SU-DHL-6 (cell line): ENCODE measurements at regions not wholly inside any gene's neighbourhood (a gene's known extent, or its start where the extent isn't known, plus 50 kb on each side); places are given as distances from the start of the nearest gene placed in this dataset.
A peak's percentile ranks its signal among the peaks of the same experiment; 100 is the strongest.

Experiments
- H2AFZ ChIP-seq: fragments of 200-600 bp; sonication (generic); 2 replicates; pipeline ENCODE4 v1.6.1; 2014; ENCODE audit warnings: low read depth, mild to moderate bottlenecking, moderate library complexity, mixed read lengths, antibody characterized with exemption, low read length; ENCODE audit not compliant: severe bottlenecking
- H3F3A ChIP-seq: fragments of 200-600 bp; shearing (Covaris generic); 2 replicates; pipeline ENCODE4 v1.6.0; 2016; ENCODE audit warnings: antibody characterized with exemption, mild to moderate bottlenecking; ENCODE audit not compliant: insufficient read depth
- H3K27ac ChIP-seq: fragments of 200-600 bp; sonication (generic); 2 replicates; pipeline ENCODE4 v1.5.1; 2016; ENCODE audit warnings: low read depth, mild to moderate bottlenecking, low read length, moderate library complexity, mixed read lengths
- H3K27me3 ChIP-seq: fragments of 200-600 bp; sonication (generic), shearing (Covaris generic); 2 replicates; pipeline ENCODE4 v1.6.0; 2014; ENCODE audit warnings: mild to moderate bottlenecking, low read length
- H3K36me3 ChIP-seq: fragments of 200-600 bp; sonication (generic); 2 replicates; pipeline ENCODE4 v1.6.1; 2014; ENCODE audit warnings: mild to moderate bottlenecking, low read length, mixed read lengths
- H3K4me2 ChIP-seq: fragments of 300-600, 200-600 bp; shearing (Covaris generic), sonication (generic); 2 replicates; pipeline ENCODE4 v1.6.0; 2014; ENCODE audit warnings: low read length, low read depth, mild to moderate bottlenecking; ENCODE audit not compliant: poor library complexity, severe bottlenecking
- H3K4me3 ChIP-seq: fragments of 200-600 bp; sonication (generic); 2 replicates; pipeline ENCODE4 v1.5.1; 2014; ENCODE audit warnings: antibody characterized with exemption, low read length, mild to moderate bottlenecking, mixed read lengths; ENCODE audit not compliant: insufficient read depth, poor library complexity, severe bottlenecking
- H3K79me2 ChIP-seq: fragments of 200-600 bp; sonication (generic); 2 replicates; pipeline ENCODE4 v1.6.1; 2014; ENCODE audit warnings: mild to moderate bottlenecking, low read length, moderate library complexity; ENCODE audit not compliant: insufficient read depth
- H3K9ac ChIP-seq: fragments of 200-600 bp; sonication (generic); 2 replicates; pipeline ENCODE4 v1.7.0; 2014; ENCODE audit warnings: mild to moderate bottlenecking, low read length
- H3K9me2 ChIP-seq: fragments of 200-600 bp; sonication (generic); replicated peaks from 2 replicates; pipeline ENCODE4 v1.6.1; 2014; ENCODE audit warnings: low read length; ENCODE audit not compliant: insufficient read depth
- H3K9me3 ChIP-seq: fragments of 200-600 bp; sonication (generic); 2 replicates; pipeline ENCODE4 v1.6.1; 2014; ENCODE audit warnings: low read length, mixed read lengths; ENCODE audit not compliant: insufficient read depth
- H4K20me1 ChIP-seq: fragments of 200-600 bp; sonication (generic); 2 replicates; pipeline ENCODE4 v1.6.1; 2014; ENCODE audit warnings: low read depth, mild to moderate bottlenecking, antibody characterized with exemption, low read length, moderate library complexity, mixed read lengths
- EZH2phosphoT487 ChIP-seq: fragments of 200-600 bp; sonication (generic), shearing (Covaris generic); conservative IDR thresholded peaks from 2 replicates; pipeline ENCODE4 v1.6.1; 2018; ENCODE audit warnings: mild to moderate bottlenecking, antibody characterized with exemption, low read length, moderate library complexity, mixed read lengths
- TF ChIP-seq, protein P1 (sequence below): fragments of 200-600 bp; sonication (generic); IDR thresholded peaks from one replicate; pipeline ENCODE4 v1.5.1; 2017; ENCODE audit warnings: antibody characterized with exemption, mild to moderate bottlenecking, low read length, moderate library complexity; ENCODE audit not compliant: insufficient read depth, poor library complexity, severe bottlenecking

DNA sequence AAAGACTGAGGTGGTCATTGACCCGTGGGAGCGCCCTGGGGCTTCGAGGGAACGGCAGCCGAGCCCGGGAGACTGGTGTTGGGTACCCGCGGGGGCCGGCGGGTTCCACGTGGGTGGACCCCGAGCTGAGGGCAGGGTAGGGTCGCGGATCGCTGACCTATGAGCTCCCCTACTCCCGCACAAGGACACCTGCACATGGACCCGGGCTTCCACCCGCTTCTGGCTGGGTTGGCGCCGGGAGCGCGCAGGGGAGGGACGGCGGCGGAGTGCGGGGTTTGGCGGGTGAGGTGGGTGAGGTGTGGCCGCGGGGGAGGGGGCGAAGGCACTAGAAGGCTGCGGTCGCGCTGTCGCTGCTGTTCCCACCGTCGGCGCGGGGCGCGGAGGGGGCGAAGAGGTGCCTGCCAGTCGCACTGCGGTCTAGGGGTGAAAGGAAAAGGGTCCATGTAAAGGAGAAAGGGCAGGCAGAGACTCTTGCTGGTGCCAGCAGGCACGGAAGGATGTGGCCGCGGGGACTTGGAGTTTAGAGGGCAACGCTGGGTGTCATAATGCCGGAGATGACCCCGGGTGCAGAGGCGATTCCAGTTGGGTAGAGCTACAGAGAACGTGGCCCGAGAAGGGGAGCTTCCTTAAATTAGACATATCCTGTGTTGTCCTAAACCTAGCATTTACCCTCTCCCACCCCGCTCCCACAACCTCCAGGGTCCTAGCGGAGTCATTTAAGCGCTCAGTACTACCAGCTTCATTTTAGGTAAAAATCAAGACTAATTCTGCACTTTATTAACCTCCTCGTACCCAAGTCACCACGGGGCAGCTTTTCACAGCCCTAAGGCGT, 245.9 kb upstream of the TOPAZ1 start:
- peak overlapping the region; percentile 65 for H3K4me3 ChIP-seq
- peak overlapping the region; percentile 96 for H2AFZ ChIP-seq
- no peaks in the 10 kb centered on the region for H3K36me3 ChIP-seq
- peaks cover 20% of the 10 kb centered on the region; the same call in 1 of the 2 replicates for H3F3A ChIP-seq
- no peaks in the 10 kb centered on the region for H3K9me2 ChIP-seq
- peaks cover 15% of the 10 kb centered on the region for H3K79me2 ChIP-seq
- H3K9me3 ChIP-seq = no peaks in the 10 kb centered on the region
- peak overlapping the region; percentile 79 for H3K27ac ChIP-seq
- no peaks in the 10 kb centered on the region; the same call in 1 of the 2 replicates for H4K20me1 ChIP-seq
- peak overlapping the region; percentile 75 for H3K9ac ChIP-seq
- H3K27me3 ChIP-seq = no peaks in the 10 kb centered on the region
- peak overlapping the region; percentile 89 for H3K4me2 ChIP-seq
- TF ChIP-seq, protein P1, sequence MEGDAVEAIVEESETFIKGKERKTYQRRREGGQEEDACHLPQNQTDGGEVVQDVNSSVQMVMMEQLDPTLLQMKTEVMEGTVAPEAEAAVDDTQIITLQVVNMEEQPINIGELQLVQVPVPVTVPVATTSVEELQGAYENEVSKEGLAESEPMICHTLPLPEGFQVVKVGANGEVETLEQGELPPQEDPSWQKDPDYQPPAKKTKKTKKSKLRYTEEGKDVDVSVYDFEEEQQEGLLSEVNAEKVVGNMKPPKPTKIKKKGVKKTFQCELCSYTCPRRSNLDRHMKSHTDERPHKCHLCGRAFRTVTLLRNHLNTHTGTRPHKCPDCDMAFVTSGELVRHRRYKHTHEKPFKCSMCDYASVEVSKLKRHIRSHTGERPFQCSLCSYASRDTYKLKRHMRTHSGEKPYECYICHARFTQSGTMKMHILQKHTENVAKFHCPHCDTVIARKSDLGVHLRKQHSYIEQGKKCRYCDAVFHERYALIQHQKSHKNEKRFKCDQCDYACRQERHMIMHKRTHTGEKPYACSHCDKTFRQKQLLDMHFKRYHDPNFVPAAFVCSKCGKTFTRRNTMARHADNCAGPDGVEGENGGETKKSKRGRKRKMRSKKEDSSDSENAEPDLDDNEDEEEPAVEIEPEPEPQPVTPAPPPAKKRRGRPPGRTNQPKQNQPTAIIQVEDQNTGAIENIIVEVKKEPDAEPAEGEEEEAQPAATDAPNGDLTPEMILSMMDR = no peak
- no peak for TF ChIP-seq EZH2phosphoT487

DNA sequence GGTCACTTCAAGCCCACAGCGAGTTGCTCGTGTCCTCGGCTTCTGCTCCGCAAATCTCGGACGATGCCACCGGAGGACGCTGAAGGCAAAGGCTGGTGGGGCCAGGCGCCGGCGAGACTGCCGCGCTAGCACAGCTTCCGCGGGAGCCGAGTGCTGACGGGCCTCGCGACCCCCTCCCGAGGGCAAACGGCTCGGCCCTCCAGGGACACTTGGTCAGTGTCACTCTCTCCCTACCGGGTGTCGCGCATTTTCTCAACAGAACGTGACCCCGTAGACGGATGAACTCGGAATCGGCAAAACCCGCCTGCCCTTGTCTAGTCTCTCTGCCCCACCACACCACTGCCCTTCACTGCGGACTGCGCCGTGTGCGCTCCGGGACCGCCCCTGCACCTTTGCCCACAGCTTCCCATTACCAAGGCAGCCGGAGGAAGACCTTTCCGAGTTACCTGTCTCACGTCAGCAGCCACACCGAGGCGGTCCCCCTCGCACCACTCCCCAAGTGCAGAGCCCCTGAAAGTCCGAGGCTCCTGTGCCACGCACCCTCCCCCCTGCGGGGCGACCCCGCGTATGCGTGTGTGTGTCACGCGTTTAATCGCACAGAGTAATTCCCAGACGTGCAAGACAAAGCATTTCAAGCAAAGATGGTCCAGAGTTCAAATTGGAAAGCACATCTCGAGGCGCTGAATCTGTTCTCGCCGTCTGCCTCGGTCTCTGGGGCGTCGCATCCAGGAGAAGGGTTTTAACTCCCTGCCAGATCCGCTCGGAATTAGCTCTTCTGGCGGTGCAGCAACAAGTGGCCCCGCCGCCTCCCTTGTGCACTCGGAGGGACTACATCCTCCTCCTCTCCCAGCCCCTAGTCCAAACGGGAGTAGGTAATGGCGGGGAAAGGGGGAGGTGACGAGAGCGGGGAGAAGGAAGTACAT, 245.0 kb upstream of the TOPAZ1 start:
- no peaks in the 10 kb centered on the region for H3K9me3 ChIP-seq
- H3K4me3 ChIP-seq = peak overlapping the region; percentile 65
- no peaks in the 10 kb centered on the region for H3K27me3 ChIP-seq
- TF ChIP-seq, protein P1 = no peak
- no peak for TF ChIP-seq EZH2phosphoT487
- H3K27ac ChIP-seq = peak overlapping the region; percentile 79
- H4K20me1 ChIP-seq = no peaks in the 10 kb centered on the region; the same call in 1 of the 2 replicates
- H3K4me2 ChIP-seq = peak overlapping the region; percentile 89
- H3K9me2 ChIP-seq = no peaks in the 10 kb centered on the region
- peak overlapping the region; percentile 96 for H2AFZ ChIP-seq
- no peaks in the 10 kb centered on the region for H3K36me3 ChIP-seq
- H3K79me2 ChIP-seq = peaks cover 23% of the 10 kb centered on the region
- H3F3A ChIP-seq = peaks cover 23% of the 10 kb centered on the region; the same call in 1 of the 2 replicates
- H3K9ac ChIP-seq = peak overlapping the region; percentile 75

DNA sequence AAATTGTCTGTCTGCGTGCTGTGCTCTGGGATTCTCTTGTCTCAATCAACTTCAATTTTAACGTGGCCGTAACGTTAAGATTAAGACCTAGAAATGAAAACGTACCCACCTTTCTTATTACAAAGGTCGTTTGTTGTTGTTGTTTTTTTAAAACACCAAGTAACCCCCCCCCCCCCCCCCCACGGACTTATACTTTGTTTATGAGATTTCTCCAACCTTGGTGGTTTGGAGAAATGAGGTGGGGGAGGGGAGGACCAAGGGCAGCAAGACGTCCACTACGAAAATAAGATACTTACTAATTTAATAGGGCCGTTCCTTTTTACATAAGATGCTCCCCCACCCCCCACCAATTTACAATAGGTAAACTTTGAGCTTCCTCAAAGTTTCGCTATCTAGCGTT, 244.4 kb upstream of the TOPAZ1 start:
- peaks cover 27% of the 10 kb centered on the region; the same call in 1 of the 2 replicates for H3F3A ChIP-seq
- H3K9me2 ChIP-seq = no peaks in the 10 kb centered on the region
- no peaks in the 10 kb centered on the region for H3K36me3 ChIP-seq
- TF ChIP-seq, protein P1 = no peak
- no peak for TF ChIP-seq EZH2phosphoT487
- H3K79me2 ChIP-seq = peaks cover 30% of the 10 kb centered on the region
- H3K4me2 ChIP-seq = peak overlapping the region; percentile 89
- peak overlapping the region; percentile 80 for H2AFZ ChIP-seq
- H4K20me1 ChIP-seq = no peaks in the 10 kb centered on the region; the same call in 1 of the 2 replicates
- H3K4me3 ChIP-seq = peak overlapping the region; percentile 65
- no peaks in the 10 kb centered on the region for H3K27me3 ChIP-seq
- no peaks in the 10 kb centered on the region for H3K9me3 ChIP-seq
- H3K27ac ChIP-seq = peak overlapping the region; percentile 79
- H3K9ac ChIP-seq = peak overlapping the region; percentile 75
